ENCODE measurements at regions not wholly inside any gene's neighbourhood (a gene's known extent, or its start where the extent isn't known, plus 50 kb on each side); places are given as distances from the start of the nearest gene placed in this dataset.

DNA sequence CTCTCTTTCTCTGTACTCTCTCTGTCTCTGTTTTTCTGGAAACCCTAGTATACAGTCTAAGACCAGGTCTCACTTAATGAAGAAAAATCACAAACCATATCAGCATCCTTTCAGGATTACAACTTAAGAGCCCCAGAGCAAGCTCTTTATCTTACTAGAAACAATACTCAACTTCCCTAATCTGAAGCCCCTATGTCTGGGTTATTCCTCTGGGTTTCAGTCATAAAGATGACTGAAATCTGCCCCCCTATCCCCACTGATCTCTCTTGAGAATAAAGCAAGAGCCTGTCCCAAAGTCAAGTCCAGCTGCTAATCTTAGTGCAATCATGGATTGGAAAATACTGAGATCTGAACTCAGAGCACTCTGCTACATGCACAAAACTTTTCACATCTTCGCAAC lies 53.9 kb upstream of the PICALM start:
- TF ChIP-seq POLR2AphosphoS5 (IDR thresholded peaks at IDR 0.05) (no peak), POLR2A (IDR thresholded peaks at IDR 0.05) (no peak)
- TF ChIP-seq, protein P1, sequence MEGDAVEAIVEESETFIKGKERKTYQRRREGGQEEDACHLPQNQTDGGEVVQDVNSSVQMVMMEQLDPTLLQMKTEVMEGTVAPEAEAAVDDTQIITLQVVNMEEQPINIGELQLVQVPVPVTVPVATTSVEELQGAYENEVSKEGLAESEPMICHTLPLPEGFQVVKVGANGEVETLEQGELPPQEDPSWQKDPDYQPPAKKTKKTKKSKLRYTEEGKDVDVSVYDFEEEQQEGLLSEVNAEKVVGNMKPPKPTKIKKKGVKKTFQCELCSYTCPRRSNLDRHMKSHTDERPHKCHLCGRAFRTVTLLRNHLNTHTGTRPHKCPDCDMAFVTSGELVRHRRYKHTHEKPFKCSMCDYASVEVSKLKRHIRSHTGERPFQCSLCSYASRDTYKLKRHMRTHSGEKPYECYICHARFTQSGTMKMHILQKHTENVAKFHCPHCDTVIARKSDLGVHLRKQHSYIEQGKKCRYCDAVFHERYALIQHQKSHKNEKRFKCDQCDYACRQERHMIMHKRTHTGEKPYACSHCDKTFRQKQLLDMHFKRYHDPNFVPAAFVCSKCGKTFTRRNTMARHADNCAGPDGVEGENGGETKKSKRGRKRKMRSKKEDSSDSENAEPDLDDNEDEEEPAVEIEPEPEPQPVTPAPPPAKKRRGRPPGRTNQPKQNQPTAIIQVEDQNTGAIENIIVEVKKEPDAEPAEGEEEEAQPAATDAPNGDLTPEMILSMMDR (IDR thresholded peaks at IDR 0.05) = no peak

Measured in suprapubic skin (tissue), 4 donors.